ENCODE measurements at regions not wholly inside any gene's neighbourhood (a gene's known extent, or its start where the extent isn't known, plus 50 kb on each side); places are given as distances from the start of the nearest gene placed in this dataset.

- TF ChIP-seq CTCF (IDR thresholded peaks at IDR 0.05 in 2 of 3, conservative IDR thresholded peaks at IDR 0.05 in 1 of 3; ENCODE audit: borderline replicate concordance in 1 of 3, insufficient read depth in 1 of 3, low read depth in 2 of 3, low read length in 2 of 3): no peak
- TF ChIP-seq CEBPB (IDR thresholded peaks at IDR 0.05; ENCODE audit: low read depth): no peak
- no peak for TF ChIP-seq POLR2A (IDR thresholded peaks at IDR 0.05; ENCODE audit: borderline replicate concordance, extremely low read depth, insufficient read depth, insufficient read length)
- no peak for TF ChIP-seq RAD21 (IDR thresholded peaks at IDR 0.05; ENCODE audit: low read depth)
- TF ChIP-seq YY1 (IDR thresholded peaks at IDR 0.05; ENCODE audit: extremely low read depth, insufficient replicate concordance, low read depth, low read length): no peak
- no peak for TF ChIP-seq POLR2AphosphoS5 (IDR thresholded peaks at IDR 0.05; ENCODE audit: low read depth, low read length)
- no peak for TF ChIP-seq JUND (IDR thresholded peaks at IDR 0.05)
- TF ChIP-seq ZNF274 (IDR thresholded peaks at IDR 0.05; ENCODE audit: low read depth, low read length): no peak
- TF ChIP-seq TCF7L2 (IDR thresholded peaks at IDR 0.05; ENCODE audit: borderline replicate concordance, extremely low read depth, insufficient read depth, insufficient read length): no peak
- TF ChIP-seq MAX (IDR thresholded peaks at IDR 0.05): no peak
- no peak for TF ChIP-seq SP1 (IDR thresholded peaks at IDR 0.05; ENCODE audit: low read depth)
- TF ChIP-seq ELF1 (IDR thresholded peaks at IDR 0.05; ENCODE audit: borderline replicate concordance, low read depth): no peak
- TF ChIP-seq SIN3A (IDR thresholded peaks at IDR 0.05; ENCODE audit: low read depth): no peak
- TF ChIP-seq EZH2 (IDR thresholded peaks at IDR 0.05): no peak
Measured at GRCh38 chr5:100165309-100165708, 369.9 kb upstream of the FAM174A start.
